Kidney (tissue), 13 donors: ENCODE measurements at regions not wholly inside any gene's neighbourhood (a gene's known extent, or its start where the extent isn't known, plus 50 kb on each side); places are given as distances from the start of the nearest gene placed in this dataset.
"Not testable (repeated sequence)": the region's sequence is repeated elsewhere in the genome, so short reads cannot be mapped to it uniquely, and the experiment has no call there.

Source experiments
- DNase-seq, 5 donors: peaks; one replicate each; pipeline ENCODE4 v3.0.0-alpha.2; 2013 to 2020
- FAIRE-seq: peaks from 2 replicates; lab custom pipeline; 2012; peaks lifted over from hg19 to GRCh38; lab: Jason Lieb, UNC
- H3K27ac ChIP-seq, 2 donors: one replicate each; pipeline ENCODE4 v1.7.0; 2013; ENCODE audit warnings: low read depth in 2 of 2, low read length in 2 of 2, inconsistent platforms in 1 of 2
- H3K27me3 ChIP-seq: one replicate; pipeline ENCODE4 v1.7.1; 2013; ENCODE audit warnings: low read length, inconsistent platforms; ENCODE audit not compliant: control insufficient read depth, insufficient read depth
- H3K36me3 ChIP-seq, 3 donors: one replicate each; pipeline versions ENCODE4 v1.7.0 to v1.7.1; 2013; ENCODE audit warnings: low read length in 3 of 3, control low read depth in 1 of 3, inconsistent platforms in 1 of 3; ENCODE audit not compliant: insufficient read depth in 3 of 3, control insufficient read depth in 2 of 3
- H3K4me1 ChIP-seq, 3 donors: one replicate each; pipeline versions ENCODE4 v1.7.0 to v1.7.1; 2013; ENCODE audit warnings: low read length in 3 of 3, inconsistent platforms in 1 of 3, low read depth in 1 of 3; ENCODE audit not compliant: control insufficient read depth in 2 of 3, insufficient read depth in 2 of 3
- H3K4me3 ChIP-seq, 3 donors: one replicate each; pipeline versions ENCODE4 v1.7.0 to v1.8.1; 2013; ENCODE audit warnings: low read length in 3 of 3, control low read depth in 1 of 3, inconsistent platforms in 1 of 3
- H3K9ac ChIP-seq, 3 donors: one replicate each; pipeline versions ENCODE4 v1.7.0 to v1.7.1; 2013; ENCODE audit warnings: low read length in 3 of 3, control low read depth in 1 of 3, inconsistent platforms in 1 of 3
- H3K9me3 ChIP-seq, 3 donors: one replicate each; pipeline versions ENCODE4 v1.7.0 to v1.7.1; 2013; ENCODE audit warnings: low read length in 3 of 3, control low read depth in 1 of 3, inconsistent platforms in 1 of 3; ENCODE audit not compliant: control insufficient read depth in 2 of 3, insufficient read depth in 1 of 3
- CTCF ChIP-seq: IDR thresholded peaks from 3 replicates; pipeline ENCODE4 v1.5.1; 2012; ENCODE audit warnings: mild to moderate bottlenecking, moderate library complexity, borderline replicate concordance; ENCODE audit not compliant: insufficient read depth; ENCODE audit errors: extremely low read depth
- intact Hi-C: fragments of 100-400 bp; cut with DNase I; formaldehyde crosslinking; loops from one replicate; pipeline ENCODE4 v1.11.1; 2022
- donor health status: control.
- donor health status: control.
- donor health status: control.
- donor health status: control.
- donor health status: control.
- donor health status: DM: yes; HTN: yes; CAD: no.
- donor health status: Normal renal cell carcinoma (clear cell type).

- H3K9ac ChIP-seq = no peak overlapping the region
- intact Hi-C loops = no loop called here
- FAIRE-seq (no peak), DNase-seq (peak in 2 of 5 donors; percentile 29 to 49)
- no peaks in the 10 kb centered on the region for H3K36me3 ChIP-seq
- no peaks in the 10 kb centered on the region for H3K9me3 ChIP-seq
- H3K4me1 ChIP-seq = no peaks in the 10 kb centered on the region
- no peak overlapping the region for H3K4me3 ChIP-seq
- no peak overlapping the region for H3K27ac ChIP-seq
- no peak for TF ChIP-seq CTCF
- no peaks in the 10 kb centered on the region for H3K27me3 ChIP-seq
Observed at GRCh38 chr1:121443001-121443540, 258.3 kb downstream of the SRGAP2C start.

- DNase-seq (no peak), FAIRE-seq (no peak)
- Histone ChIP-seq H3K4me3 (no peak overlapping the region), H3K27ac (no peak overlapping the region), H3K9me3 (no peaks in the 10 kb centered on the region), H3K27me3 (no peaks in the 10 kb centered on the region), H3K36me3 (no peaks in the 10 kb centered on the region), H3K4me1 (no peaks in the 10 kb centered on the region), H3K9ac (no peak overlapping the region)
- intact Hi-C loops = no loop called here
- TF ChIP-seq CTCF = no peak
Observed at GRCh38 chr1:121444096-121444495, 259.3 kb downstream of the SRGAP2C start.

- Histone ChIP-seq H3K27ac (no peak overlapping the region), H3K27me3 (no peaks in the 10 kb centered on the region), H3K4me1 (no peaks in the 10 kb centered on the region), H3K36me3 (no peaks in the 10 kb centered on the region), H3K9me3 (no peaks in the 10 kb centered on the region), H3K4me3 (no peak overlapping the region), H3K9ac (no peak overlapping the region)
- DNase-seq (no peak), FAIRE-seq (no peak)
- TF ChIP-seq CTCF = no peak
- intact Hi-C loops = no loop called here
Observed at GRCh38 chr1:121445679-121446078, 260.9 kb downstream of the SRGAP2C start.

- H3K4me3 ChIP-seq, H3K9me3 ChIP-seq, H3K36me3 ChIP-seq, H3K27me3 ChIP-seq, H3K27ac ChIP-seq, intact Hi-C loops, H3K9ac ChIP-seq, H3K4me1 ChIP-seq: not testable (repeated sequence)
- DNase-seq = peak in 1 of 5 donors; percentile 4
- FAIRE-seq = peak; percentile 90
Observed at GRCh38 chr1:121447280-121447923, 262.6 kb downstream of the SRGAP2C start.

GRCh38 chr1:121448064-121448463 is 263.3 kb downstream of the SRGAP2C start:
- intact Hi-C loops, H3K4me3 ChIP-seq, DNase-seq, H3K36me3 ChIP-seq, H3K27ac ChIP-seq, H3K9me3 ChIP-seq, H3K4me1 ChIP-seq, H3K9ac ChIP-seq, FAIRE-seq, H3K27me3 ChIP-seq: not testable (repeated sequence)
